Activated CD8-positive, alpha-beta T cell treated with anti-CD3 and anti-CD28 coated beads, Interleukin-2, amount 10 ng/mL, durations not matched to agents 7 days and 5 days (primary cell): ENCODE measurements at regions not wholly inside any gene's neighbourhood (a gene's known extent, or its start where the extent isn't known, plus 50 kb on each side); places are given as distances from the start of the nearest gene placed in this dataset.

Source experiments
- ATAC-seq: fragments of 150-1000 bp; cut with Tn5 transposase; one replicate; pipeline ENCODE4 v1.10.0; 2021; ENCODE audit warnings: moderate library complexity
- CTCF ChIA-PET: fragments of 350-600 bp; sonication (Branson Sonifier 250); formaldehyde crosslinking; loops from one replicate; lab custom pipeline; 2021; ENCODE audit warnings: antibody characterized with exemption; lab: Charles Lee
- POLR2A ChIA-PET: fragments of 350-600 bp; sonication (Branson Sonifier 250); formaldehyde crosslinking; loops from one replicate; lab custom pipeline; 2021; ENCODE audit warnings: antibody characterized with exemption; lab: Charles Lee
- DNase-seq: peaks from one replicate; pipeline ENCODE4 v3.0.0-alpha.2; 2020
- H3K27ac Mint-ChIP-seq: one replicate; pipeline ENCODE4 v1.8.0; 2021; ENCODE audit warnings: mild to moderate bottlenecking, mixed read lengths
- H3K27me3 Mint-ChIP-seq: one replicate; pipeline ENCODE4 v1.8.0; 2021; ENCODE audit warnings: low read depth, mixed read lengths
- H3K36me3 Mint-ChIP-seq: one replicate; pipeline ENCODE4 v1.8.0; 2021; ENCODE audit warnings: low read depth, mixed read lengths
- H3K4me1 Mint-ChIP-seq: one replicate; pipeline ENCODE4 v1.8.0; 2021; ENCODE audit warnings: low read depth, mixed read lengths
- H3K4me3 Mint-ChIP-seq: one replicate; pipeline ENCODE4 v1.8.0; 2021; ENCODE audit warnings: mild to moderate bottlenecking, mixed read lengths
- H3K9me3 Mint-ChIP-seq: one replicate; pipeline ENCODE4 v1.8.0; 2022; ENCODE audit warnings: mixed read lengths; ENCODE audit not compliant: insufficient read depth

- H3K27ac Mint-ChIP-seq = no peak overlapping the region
These were observed 234.2 kb upstream of the TOX3 start for GRCh38 chr16:52781005-52781630.

GRCh38 chr16:52773026-52773425, 226.1 kb upstream of the TOX3 start:
- H3K27me3 Mint-ChIP-seq = no peaks in the 10 kb centered on the region
- no peak overlapping the region for H3K27ac Mint-ChIP-seq
- ATAC-seq = no peak
- ChIA-PET CTCF (no interaction called here), POLR2A (no interaction called here)
- no peak for DNase-seq
- H3K36me3 Mint-ChIP-seq = no peaks in the 10 kb centered on the region
- no peak overlapping the region for H3K4me3 Mint-ChIP-seq
- H3K9me3 Mint-ChIP-seq = no peaks in the 10 kb centered on the region
- H3K4me1 Mint-ChIP-seq = no peaks in the 10 kb centered on the region

More at GRCh38 chr16:52781005-52781630, 234.2 kb upstream of the TOX3 start:
- no peaks in the 10 kb centered on the region for H3K9me3 Mint-ChIP-seq
- H3K4me3 Mint-ChIP-seq = no peak overlapping the region
- no peaks in the 10 kb centered on the region for H3K4me1 Mint-ChIP-seq
- DNase-seq = no peak
- ChIA-PET CTCF (no interaction called here), POLR2A (no interaction called here)
- ATAC-seq = no peak
- no peaks in the 10 kb centered on the region for H3K36me3 Mint-ChIP-seq
- H3K27me3 Mint-ChIP-seq = no peaks in the 10 kb centered on the region

GRCh38 chr16:52770828-52771227, 223.9 kb upstream of the TOX3 start:
- no peak overlapping the region for H3K4me3 Mint-ChIP-seq
- ChIA-PET CTCF (no interaction called here), POLR2A (no interaction called here)
- H3K27ac Mint-ChIP-seq = no peak overlapping the region
- H3K36me3 Mint-ChIP-seq = no peaks in the 10 kb centered on the region
- ATAC-seq (no peak), DNase-seq (no peak)
- H3K4me1 Mint-ChIP-seq = no peaks in the 10 kb centered on the region
- no peaks in the 10 kb centered on the region for H3K27me3 Mint-ChIP-seq
- H3K9me3 Mint-ChIP-seq = no peaks in the 10 kb centered on the region

GRCh38 chr16:52758473-52758855, 211.5 kb upstream of the TOX3 start:
- CTCF ChIA-PET = no interaction called here
- no peak overlapping the region for H3K4me3 Mint-ChIP-seq
- H3K4me1 Mint-ChIP-seq = no peaks in the 10 kb centered on the region
- no peak for DNase-seq
- no peaks in the 10 kb centered on the region for H3K36me3 Mint-ChIP-seq
- H3K27ac Mint-ChIP-seq = no peak overlapping the region
- H3K9me3 Mint-ChIP-seq = no peaks in the 10 kb centered on the region
- POLR2A ChIA-PET = no interaction called here
- ATAC-seq = no peak
- H3K27me3 Mint-ChIP-seq = no peaks in the 10 kb centered on the region

GRCh38 chr16:52757746-52758472, 211.0 kb upstream of the TOX3 start:
- no peak overlapping the region for H3K27ac Mint-ChIP-seq
- no peaks in the 10 kb centered on the region for H3K36me3 Mint-ChIP-seq
- H3K4me3 Mint-ChIP-seq = no peak overlapping the region
- H3K9me3 Mint-ChIP-seq = no peaks in the 10 kb centered on the region
- H3K4me1 Mint-ChIP-seq = no peaks in the 10 kb centered on the region
- DNase-seq (no peak), ATAC-seq (no peak)
- CTCF ChIA-PET = no interaction called here
- H3K27me3 Mint-ChIP-seq = no peaks in the 10 kb centered on the region
- POLR2A ChIA-PET = no interaction called here

- POLR2A ChIA-PET = no interaction called here
- Mint-ChIP-seq H3K27me3 (no peaks in the 10 kb centered on the region), H3K4me3 (no peak overlapping the region), H3K27ac (no peak overlapping the region), H3K36me3 (no peaks in the 10 kb centered on the region), H3K9me3 (no peaks in the 10 kb centered on the region), H3K4me1 (no peaks in the 10 kb centered on the region)
- CTCF ChIA-PET = no interaction called here
- ATAC-seq (no peak), DNase-seq (no peak)
These were observed 210.0 kb upstream of the TOX3 start for GRCh38 chr16:52756812-52757517.

GRCh38 chr16:52755396-52755795, 208.5 kb upstream of the TOX3 start:
- no peaks in the 10 kb centered on the region for H3K4me1 Mint-ChIP-seq
- ChIA-PET CTCF (no interaction called here), POLR2A (no interaction called here)
- H3K27ac Mint-ChIP-seq = no peak overlapping the region
- no peak overlapping the region for H3K4me3 Mint-ChIP-seq
- no peaks in the 10 kb centered on the region for H3K9me3 Mint-ChIP-seq
- no peaks in the 10 kb centered on the region for H3K27me3 Mint-ChIP-seq
- no peak for DNase-seq
- no peaks in the 10 kb centered on the region for H3K36me3 Mint-ChIP-seq
- ATAC-seq = no peak

- ATAC-seq (no peak), DNase-seq (no peak)
- CTCF ChIA-PET = no interaction called here
- no peaks in the 10 kb centered on the region for H3K9me3 Mint-ChIP-seq
- no peaks in the 10 kb centered on the region for H3K4me1 Mint-ChIP-seq
- H3K36me3 Mint-ChIP-seq = no peaks in the 10 kb centered on the region
- no peak overlapping the region for H3K4me3 Mint-ChIP-seq
- H3K27me3 Mint-ChIP-seq = no peaks in the 10 kb centered on the region
- H3K27ac Mint-ChIP-seq = no peak overlapping the region
- POLR2A ChIA-PET = no interaction called here
These were observed 204.1 kb upstream of the TOX3 start for GRCh38 chr16:52751035-52751434.

GRCh38 chr16:52748741-52749140, 201.8 kb upstream of the TOX3 start:
- H3K4me3 Mint-ChIP-seq = no peak overlapping the region
- no peaks in the 10 kb centered on the region for H3K27me3 Mint-ChIP-seq
- ATAC-seq (no peak), DNase-seq (no peak)
- H3K4me1 Mint-ChIP-seq = no peaks in the 10 kb centered on the region
- CTCF ChIA-PET = no interaction called here
- no peak overlapping the region for H3K27ac Mint-ChIP-seq
- H3K9me3 Mint-ChIP-seq = no peaks in the 10 kb centered on the region
- POLR2A ChIA-PET = no interaction called here
- no peaks in the 10 kb centered on the region for H3K36me3 Mint-ChIP-seq

GRCh38 chr16:52747088-52747595, 200.2 kb upstream of the TOX3 start:
- CTCF ChIA-PET = no interaction called here
- H3K4me1 Mint-ChIP-seq = no peaks in the 10 kb centered on the region
- no peaks in the 10 kb centered on the region for H3K9me3 Mint-ChIP-seq
- POLR2A ChIA-PET = no interaction called here
- H3K4me3 Mint-ChIP-seq = no peak overlapping the region
- DNase-seq = no peak
- no peaks in the 10 kb centered on the region for H3K27me3 Mint-ChIP-seq
- ATAC-seq = no peak
- H3K27ac Mint-ChIP-seq = no peak overlapping the region
- H3K36me3 Mint-ChIP-seq = no peaks in the 10 kb centered on the region

GRCh38 chr16:52743707-52744106, 196.8 kb upstream of the TOX3 start:
- ChIA-PET POLR2A (no interaction called here), CTCF (no interaction called here)
- no peaks in the 10 kb centered on the region for H3K36me3 Mint-ChIP-seq
- ATAC-seq (no peak), DNase-seq (no peak)
- no peak overlapping the region for H3K4me3 Mint-ChIP-seq
- no peak overlapping the region for H3K27ac Mint-ChIP-seq
- H3K27me3 Mint-ChIP-seq = no peaks in the 10 kb centered on the region
- H3K9me3 Mint-ChIP-seq = no peaks in the 10 kb centered on the region
- no peaks in the 10 kb centered on the region for H3K4me1 Mint-ChIP-seq

- ATAC-seq (no peak), DNase-seq (no peak)
- Mint-ChIP-seq H3K9me3 (no peaks in the 10 kb centered on the region), H3K27ac (no peak overlapping the region), H3K36me3 (no peaks in the 10 kb centered on the region), H3K4me3 (no peak overlapping the region), H3K27me3 (no peaks in the 10 kb centered on the region), H3K4me1 (no peaks in the 10 kb centered on the region)
- CTCF ChIA-PET = no interaction called here
- POLR2A ChIA-PET = no interaction called here
These were observed 195.7 kb upstream of the TOX3 start for GRCh38 chr16:52742608-52743170.
